H1 (cell line): ENCODE measurements at regions not wholly inside any gene's neighbourhood (a gene's known extent, or its start where the extent isn't known, plus 50 kb on each side); places are given as distances from the start of the nearest gene placed in this dataset.

Experiments used
- CTCF ChIA-PET: fragments of 300-600 bp; sonication (Branson Sonifier 250); formaldehyde crosslinking; loops from one replicate; lab custom pipeline; 2021; ENCODE audit not compliant: partially characterized antibody; lab: Charles Lee
- POLR2A ChIA-PET: fragments of 300-600 bp; sonication (Branson Sonifier 250); formaldehyde crosslinking; loops from one replicate; lab custom pipeline; 2021; ENCODE audit warnings: inconsistent platforms; ENCODE audit not compliant: partially characterized antibody; lab: Charles Lee
- DNase-seq, 2 experiments: peaks; one replicate each; pipeline versions ENCODE4 v3.0.0 to v3.0.0-alpha.2; 2010 to 2022; ENCODE audit warnings: low spot score in 2 of 2, low read depth in 1 of 2, mixed read lengths in 1 of 2
- FAIRE-seq: peaks from 2 replicates; lab custom pipeline; 2011; peaks lifted over from hg19 to GRCh38; lab: Jason Lieb, UNC
- H2AFZ ChIP-seq: 2 replicates; pipeline ENCODE4 v1.8.1; 2012; ENCODE audit warnings: low read length, inconsistent platforms
- H2AK5ac ChIP-seq: 2 replicates; pipeline ENCODE4 v1.6.1; 2013; ENCODE audit warnings: low read depth, low read length
- H2BK120ac ChIP-seq: replicated peaks from 2 replicates; pipeline ENCODE3; 2013; ENCODE audit warnings: low read depth, low read length, inconsistent platforms
- H2BK12ac ChIP-seq: 2 replicates; pipeline ENCODE4 v1.6.1; 2013; ENCODE audit warnings: low read depth, low read length
- H2BK15ac ChIP-seq: 2 replicates; pipeline ENCODE4 v1.6.1; 2013; ENCODE audit warnings: low read length
- H2BK20ac ChIP-seq: 2 replicates; pipeline ENCODE4 v1.6.1; 2013; ENCODE audit warnings: low read length
- H2BK5ac ChIP-seq: 2 replicates; pipeline ENCODE4 v1.6.1; 2013; ENCODE audit warnings: low read depth, low read length
- H3K14ac ChIP-seq: 2 replicates; pipeline ENCODE4 v1.6.1; 2013; ENCODE audit warnings: inconsistent platforms; ENCODE audit not compliant: insufficient read length
- H3K18ac ChIP-seq: 2 replicates; pipeline ENCODE4 v1.6.1; 2013; ENCODE audit warnings: low read length; ENCODE audit errors: extremely low read depth
- H3K23ac ChIP-seq: 2 replicates; pipeline ENCODE4 v1.6.1; 2013; ENCODE audit warnings: inconsistent platforms; ENCODE audit not compliant: insufficient read length
- H3K23me2 ChIP-seq: 2 replicates; pipeline ENCODE4 v1.6.1; 2013; ENCODE audit warnings: low read depth, low read length
- H3K27ac ChIP-seq: 2 replicates; pipeline ENCODE4 v1.6.1; 2011; ENCODE audit warnings: low read depth, low read length, inconsistent platforms
- H3K27me3 ChIP-seq, 4 experiments: replicated peaks in 1 of 4; 1 replicate in 1 of 4; 2 replicates in 3 of 4; pipeline versions ENCODE4 v1.6.1 to v1.8.1; 2011 to 2013; ENCODE audit warnings: low read length in 3 of 4, mild to moderate bottlenecking in 3 of 4, inconsistent platforms in 2 of 4, mixed read lengths in 2 of 4, moderate library complexity in 1 of 4; ENCODE audit not compliant: control insufficient read depth in 3 of 4, insufficient read depth in 3 of 4; ENCODE audit errors: extremely low read depth in 1 of 4
- H3K36me3 ChIP-seq, 4 experiments: 2 replicates each; pipeline versions ENCODE4 v1.6.1 to v1.8.1; 2011 to 2013; ENCODE audit warnings: mild to moderate bottlenecking in 4 of 4, low read length in 3 of 4, moderate library complexity in 2 of 4, control low read depth in 1 of 4, inconsistent platforms in 1 of 4; ENCODE audit not compliant: insufficient read depth in 4 of 4, control insufficient read depth in 2 of 4
- H3K4ac ChIP-seq: replicated peaks from 2 replicates; pipeline ENCODE3; 2013; ENCODE audit warnings: low read length, low read depth, mixed read lengths, inconsistent platforms; ENCODE audit not compliant: insufficient read length
- H3K4me1 ChIP-seq, 4 experiments: replicated peaks in 1 of 4; 1 replicate in 1 of 4; 2 replicates in 3 of 4; pipeline versions ENCODE4 v1.6.1 to v1.8.1; 2011 to 2013; ENCODE audit warnings: low read length in 3 of 4, inconsistent platforms in 2 of 4, mixed read lengths in 1 of 4; ENCODE audit not compliant: insufficient read depth in 4 of 4, control insufficient read depth in 3 of 4
- H3K4me2 ChIP-seq, 2 experiments: 2 replicates each; pipeline versions ENCODE4 v1.6.1 to v1.8.1; 2011 to 2013; ENCODE audit warnings: low read depth in 2 of 2, low read length in 2 of 2, control low read depth in 1 of 2, inconsistent platforms in 1 of 2, mild to moderate bottlenecking in 1 of 2; ENCODE audit not compliant: insufficient read depth in 1 of 2
- H3K4me3 ChIP-seq, 4 experiments: fragments of 200-600, 300-600 bp in 1 of 4; sonication (generic), shearing (Covaris generic), sonication (Bioruptor Twin) in 1 of 4; 2 replicates each; pipeline versions ENCODE4 v1.5.1 to v1.8.1; 2011 to 2016; ENCODE audit warnings: low read length in 4 of 4, low read depth in 3 of 4, control low read depth in 2 of 4, inconsistent platforms in 2 of 4, mild to moderate bottlenecking in 2 of 4, mixed read lengths in 1 of 4, moderate library complexity in 1 of 4; ENCODE audit not compliant: insufficient read depth in 2 of 4; ENCODE audit errors: extremely low read depth in 1 of 4
- H3K56ac ChIP-seq: replicated peaks from 2 replicates; pipeline ENCODE3; 2013; ENCODE audit warnings: low read depth, mild to moderate bottlenecking, mixed read lengths, low read length, inconsistent platforms; ENCODE audit not compliant: insufficient read length
- H3K79me1 ChIP-seq: 2 replicates; pipeline ENCODE4 v1.6.1; 2013; ENCODE audit warnings: low read depth, low read length, control low read depth
- H3K79me2 ChIP-seq, 2 experiments: 2 replicates each; pipeline versions ENCODE4 v1.6.1 to v1.8.1; 2012 to 2013; ENCODE audit warnings: low read length in 2 of 2, mild to moderate bottlenecking in 2 of 2, inconsistent platforms in 1 of 2; ENCODE audit not compliant: insufficient read depth in 2 of 2, control insufficient read depth in 1 of 2
- H3K9ac ChIP-seq, 4 experiments: replicated peaks in 1 of 4; 1 replicate in 1 of 4; 2 replicates in 3 of 4; pipeline versions ENCODE4 v1.6.1 to v1.8.1; 2011 to 2013; ENCODE audit warnings: low read depth in 3 of 4, low read length in 3 of 4, control low read depth in 2 of 4, mild to moderate bottlenecking in 2 of 4, moderate library complexity in 2 of 4, inconsistent platforms in 1 of 4; ENCODE audit errors: extremely low read depth in 1 of 4
- H3K9me3 ChIP-seq, 2 experiments: 2 replicates each; pipeline versions ENCODE4 v1.6.1 to v1.8.1; 2012 to 2013; ENCODE audit warnings: mild to moderate bottlenecking in 2 of 2, moderate library complexity in 2 of 2, control low read depth in 1 of 2, inconsistent platforms in 1 of 2, low read depth in 1 of 2, low read length in 1 of 2, mixed read lengths in 1 of 2; ENCODE audit not compliant: insufficient read depth in 2 of 2
- H4K20me1 ChIP-seq, 2 experiments: replicated peaks in 1 of 2; 2 replicates each; pipeline versions ENCODE3 to v1.8.1; 2011 to 2013; ENCODE audit warnings: inconsistent platforms in 2 of 2, low read length in 2 of 2, mild to moderate bottlenecking in 1 of 2; ENCODE audit not compliant: insufficient read depth in 2 of 2, control insufficient read depth in 1 of 2
- H4K5ac ChIP-seq: 2 replicates; pipeline ENCODE4 v1.6.1; 2013; ENCODE audit warnings: low read length, low read depth, mixed read lengths, inconsistent platforms; ENCODE audit not compliant: insufficient read length
- H4K8ac ChIP-seq: 2 replicates; pipeline ENCODE4 v1.8.0; 2013; ENCODE audit warnings: mild to moderate bottlenecking, moderate library complexity, low read length, inconsistent platforms; ENCODE audit not compliant: insufficient read depth; ENCODE audit errors: extremely low read depth
- H4K91ac ChIP-seq: replicated peaks from 2 replicates; pipeline ENCODE3; 2013; ENCODE audit warnings: low read length, mixed read lengths, inconsistent platforms; ENCODE audit not compliant: insufficient read length
- EGR1 ChIP-seq: IDR thresholded peaks from 2 replicates; pipeline ENCODE4 v1.6.1; 2011; ENCODE audit warnings: low read depth, low read length, borderline replicate concordance
- GABPA ChIP-seq: IDR thresholded peaks from 2 replicates; pipeline ENCODE4 v1.6.1; 2011; ENCODE audit warnings: mild to moderate bottlenecking, low read length, moderate library complexity, borderline replicate concordance; ENCODE audit not compliant: insufficient read depth
- HDAC6 ChIP-seq: IDR thresholded peaks from one replicate; pipeline ENCODE4 v1.7.1; 2012; ENCODE audit warnings: low read depth, mild to moderate bottlenecking, inconsistent platforms, low read length, moderate library complexity
- SP1 ChIP-seq: IDR thresholded peaks from 2 replicates; pipeline ENCODE4 v1.6.1; 2011; ENCODE audit warnings: low read depth, low read length
- WGBS, 2 experiments: shearing (Covaris generic) in 1 of 2; methylation state at CpG; one replicate each; pipeline versions ENCODE4 v1.1.6 to v1.1.7; 2013 to 2015; ENCODE audit warnings: low lambda C conversion rate in 2 of 2, mixed read lengths in 2 of 2, inconsistent platforms in 1 of 2, low coverage in 1 of 2, missing lambda C conversion rate in 1 of 2; ENCODE audit not compliant: insufficient replicate concordance in 2 of 2, insufficient coverage in 1 of 2, insufficient read length in 1 of 2; ENCODE audit errors: extremely low coverage in 1 of 2, missing lambda C conversion rate in 1 of 2; 5-methylcytosine and 5-hydroxymethylcytosine counted together

DNA sequence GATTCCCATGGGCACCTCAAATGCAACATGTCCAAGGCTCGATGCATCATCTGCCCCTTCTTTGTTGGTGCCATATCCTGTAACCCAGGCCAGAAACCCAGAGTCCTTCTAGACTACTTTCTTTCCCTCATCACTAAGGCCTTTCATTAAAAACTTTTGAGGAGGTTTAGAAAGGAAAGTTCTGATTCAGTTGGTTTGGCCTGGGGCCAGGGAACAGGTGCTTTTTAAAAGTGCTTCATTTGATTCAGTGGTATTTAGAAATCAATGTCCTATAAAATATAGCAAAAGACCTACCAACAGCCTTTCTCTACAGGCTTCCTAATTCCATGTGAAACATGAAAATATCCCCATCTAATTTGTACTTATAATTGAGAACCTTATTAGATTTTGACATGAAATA lies 341.9 kb upstream of the RORA start:
- Histone ChIP-seq H3K9ac (no peak overlapping the region), H2BK120ac (no peak overlapping the region), H3K23ac (no peak overlapping the region), H2AK5ac (no peak overlapping the region), H3K56ac (no peak overlapping the region), H3K79me2 (no peaks in the 10 kb centered on the region), H3K36me3 (no peaks in the 10 kb centered on the region; a peak in 1 of 8 replicates), H3K4me1 (no peaks in the 10 kb centered on the region), H3K79me1 (no peaks in the 10 kb centered on the region), H4K5ac (no peak overlapping the region), H4K91ac (no peak overlapping the region), H2AFZ (no peak overlapping the region), H3K27me3 (no peaks in the 10 kb centered on the region), H2BK5ac (no peak overlapping the region), H3K23me2 (no peaks in the 10 kb centered on the region; the same call in 1 of the 2 replicates), H3K4ac (no peak overlapping the region)
- CTCF ChIA-PET, result no interaction called here
- no peak for DNase-seq
- POLR2A ChIA-PET, result no interaction called here
- TF ChIP-seq EGR1 (no peak), HDAC6 (no peak), SP1 (no peak), GABPA (no peak)
- TF ChIP-seq, all 59 proteins: peak for 0
- WGBS, 2 experiments, result 94% methylated on average over 1 of the region's 1 CpG; no CpG with 5 or more reads in 1 of the 2 experiments
- no peak overlapping the region for H3K18ac ChIP-seq
- no peak overlapping the region for H3K4me2 ChIP-seq
- no peak overlapping the region for H4K8ac ChIP-seq
- H3K4me3 ChIP-seq, result no peak overlapping the region
- no peak overlapping the region for H2BK20ac ChIP-seq
- no peak overlapping the region for H2BK15ac ChIP-seq
- no peak overlapping the region for H2BK12ac ChIP-seq
- no peaks in the 10 kb centered on the region for H3K9me3 ChIP-seq
- H3K14ac ChIP-seq, result no peak overlapping the region
- no peak for FAIRE-seq
- no peak overlapping the region for H3K27ac ChIP-seq
- no peaks in the 10 kb centered on the region for H4K20me1 ChIP-seq
